Spleen (tissue), 11 donors: ENCODE measurements at regions not wholly inside any gene's neighbourhood (a gene's known extent, or its start where the extent isn't known, plus 50 kb on each side); places are given as distances from the start of the nearest gene placed in this dataset.

Source experiments
- DNase-seq: peaks from one replicate; pipeline ENCODE4 v3.0.0-alpha.2; 2020
- H3K27ac ChIP-seq, 8 donors: fragments of 200-600 bp; sonication (generic) in 7 of 8; 1 replicate in 4 of 8; 2 replicates in 4 of 8; pipeline versions ENCODE4 v1.5.0 to v1.8.0; 2016 to 2021; ENCODE audit warnings: inconsistent platforms in 4 of 8, mild to moderate bottlenecking in 4 of 8, moderate library complexity in 1 of 8
- H3K27me3 ChIP-seq, 7 donors: fragments of 200-600 bp; sonication (generic) in 6 of 7; replicated peaks in 1 of 7; 1 replicate in 4 of 7; 2 replicates in 3 of 7; pipeline versions ENCODE4 v1.5.0 to v1.8.0; 2016 to 2021; ENCODE audit warnings: inconsistent platforms in 3 of 7, mild to moderate bottlenecking in 1 of 7
- H3K36me3 ChIP-seq, 6 donors: fragments of 200-600 bp; sonication (generic) in 5 of 6; 1 replicate in 4 of 6; 2 replicates in 2 of 6; pipeline versions ENCODE4 v1.5.0 to v1.8.0; 2016 to 2021; ENCODE audit warnings: inconsistent platforms in 2 of 6
- H3K4me1 ChIP-seq, 6 donors: fragments of 200-600 bp; sonication (generic) in 5 of 6; 1 replicate in 3 of 6; 2 replicates in 3 of 6; pipeline versions ENCODE4 v1.5.0 to v1.8.0; 2016 to 2021; ENCODE audit warnings: inconsistent platforms in 3 of 6
- H3K4me3 ChIP-seq, 8 donors: fragments of 200-600 bp; sonication (generic) in 7 of 8; 1 replicate in 4 of 8; 2 replicates in 4 of 8; pipeline versions ENCODE4 v1.5.0 to v1.8.0; 2016 to 2021; ENCODE audit warnings: inconsistent platforms in 4 of 8, mild to moderate bottlenecking in 4 of 8, moderate library complexity in 2 of 8
- H3K9me3 ChIP-seq, 8 donors: fragments of 200-600 bp; sonication (generic) in 7 of 8; 1 replicate in 4 of 8; 2 replicates in 4 of 8; pipeline versions ENCODE4 v1.5.0 to v1.8.0; 2016 to 2021; ENCODE audit warnings: inconsistent platforms in 4 of 8
- CTCF ChIP-seq, 11 experiments: fragments of 200-600 bp in 7 of 11; fragments of 450-650 bp in 4 of 11; sonication (generic) in 4 of 11; IDR thresholded peaks in 8 of 11; conservative IDR thresholded peaks in 3 of 11; 1 replicate in 7 of 11; 2 replicates in 4 of 11; pipeline versions ENCODE4 v1.4.0 to v1.8.0; 2016 to 2021; ENCODE audit warnings: antibody characterized with exemption in 11 of 11, inconsistent platforms in 4 of 11, mild to moderate bottlenecking in 1 of 11
- POLR2A ChIP-seq, 3 donors: fragments of 450-650 bp; IDR thresholded peaks; one replicate each; pipeline ENCODE4 v1.5.1; 2017; ENCODE audit warnings: antibody characterized with exemption in 3 of 3, mild to moderate bottlenecking in 1 of 3
- POLR2AphosphoS5 ChIP-seq, 3 donors: sonication (generic); formaldehyde crosslinking; IDR thresholded peaks; one replicate each; pipeline ENCODE4 v1.5.1; 2017; ENCODE audit warnings: antibody characterized with exemption in 3 of 3
- WGBS, 5 donors: extraction: QIAGEN DNeasy Blood & Tissue Kit in 3 of 5; methylation state at CpG; one replicate each; pipeline versions ENCODE4 v1.1.5 to v1.1.7; 2013 to 2018; 5-methylcytosine and 5-hydroxymethylcytosine counted together
- intact Hi-C: fragments of 100-400 bp; cut with DNase I; formaldehyde crosslinking; loops from one replicate; pipeline ENCODE4 v1.15.0; 2023; ENCODE audit warnings: low total_unique reads
- donor health status: healthy with polysubstance abuse.
- donor health status: DM: no; HTN: no; CAD: no; lungs with moderate emphysema.
- donor health status: DM: no; HTN: no; CAD: no.
- donor health status: Bipolar disorder and iron deficiency.
- donor health status: healthy.
- donor health status: DM: no; HTN: no; CAD: no.
- donor health status: DM: yes; HTN: yes; CAD: no.

- TF ChIP-seq POLR2A (IDR thresholded peaks at IDR 0.05) (no peak), POLR2AphosphoS5 (IDR thresholded peaks at IDR 0.05) (no peak), CTCF (IDR thresholded peaks at IDR 0.05 in 8 of 11, conservative IDR thresholded peaks at IDR 0.05 in 3 of 11) (no peak)
- H3K9me3 ChIP-seq = no peaks in the 10 kb centered on the region
- intact Hi-C loops = no loop called here
- no peak overlapping the region for H3K4me3 ChIP-seq
- no peak overlapping the region for H3K27ac ChIP-seq
- WGBS, 5 donors = 43 to 57% (median 54%) methylated on average over 5 of the region's 5 CpGs
- peaks cover 0 to 4% (median 0%) of the 10 kb centered on the region in 7 donors for H3K27me3 ChIP-seq
- H3K36me3 ChIP-seq = no peaks in the 10 kb centered on the region
- no peaks in the 10 kb centered on the region for H3K4me1 ChIP-seq
- DNase-seq = no peak
Measured at GRCh38 chr6:98641949-98642719, 192.2 kb upstream of the POU3F2 start.

GRCh38 chr6:98644063-98644462 is 190.3 kb upstream of the POU3F2 start:
- no peak overlapping the region for H3K4me3 ChIP-seq
- DNase-seq = no peak
- H3K4me1 ChIP-seq = no peaks in the 10 kb centered on the region
- H3K9me3 ChIP-seq = no peaks in the 10 kb centered on the region
- TF ChIP-seq POLR2AphosphoS5 (IDR thresholded peaks at IDR 0.05) (no peak), POLR2A (IDR thresholded peaks at IDR 0.05) (no peak), CTCF (IDR thresholded peaks at IDR 0.05 in 8 of 11, conservative IDR thresholded peaks at IDR 0.05 in 3 of 11) (no peak)
- WGBS, 5 donors = 61 to 70% (median 68%) methylated on average over 5 of the region's 5 CpGs
- H3K27me3 ChIP-seq = no peaks in the 10 kb centered on the region
- H3K27ac ChIP-seq = no peak overlapping the region
- no peaks in the 10 kb centered on the region for H3K36me3 ChIP-seq
- intact Hi-C loops = no loop called here

DNA sequence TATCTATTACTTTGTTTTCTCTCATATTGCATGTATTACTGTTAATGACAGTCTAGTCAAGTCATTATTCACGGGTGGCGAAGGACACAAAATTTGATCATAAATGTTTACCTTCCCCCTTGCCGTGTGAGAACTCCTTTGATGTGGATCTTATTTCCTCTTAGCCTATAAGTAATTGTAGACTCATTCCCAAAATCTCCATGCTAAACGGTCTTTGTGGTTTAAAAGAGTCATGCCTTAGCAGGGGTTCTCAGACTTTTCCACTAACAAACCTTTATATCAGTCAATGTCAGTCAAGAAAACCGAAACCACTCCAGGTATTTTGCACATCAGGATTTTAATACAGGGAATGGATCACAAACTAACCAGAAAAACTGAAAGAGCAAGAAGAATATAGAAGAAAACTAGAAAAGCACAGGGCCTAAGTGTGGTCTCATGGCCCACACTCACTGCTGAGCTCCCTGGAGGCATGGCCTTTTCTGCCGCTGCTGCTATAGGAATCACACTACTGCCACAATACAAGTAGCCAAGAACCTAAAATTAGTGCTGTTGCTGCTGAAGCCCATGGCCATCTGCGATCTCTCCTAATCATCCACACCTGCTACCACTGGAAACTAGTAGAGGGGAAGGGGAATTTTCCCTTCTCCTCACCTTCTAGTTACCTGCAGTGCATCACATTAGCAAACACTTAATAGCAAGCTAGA is 186.0 kb upstream of the POU3F2 start:
- Histone ChIP-seq H3K4me1 (no peaks in the 10 kb centered on the region), H3K36me3 (no peaks in the 10 kb centered on the region), H3K9me3 (no peaks in the 10 kb centered on the region), H3K4me3 (no peak overlapping the region), H3K27ac (no peak overlapping the region), H3K27me3 (no peaks in the 10 kb centered on the region)
- TF ChIP-seq POLR2A (IDR thresholded peaks at IDR 0.05) (no peak), CTCF (IDR thresholded peaks at IDR 0.05 in 8 of 11, conservative IDR thresholded peaks at IDR 0.05 in 3 of 11) (no peak), POLR2AphosphoS5 (IDR thresholded peaks at IDR 0.05) (no peak)
- WGBS, 5 donors = 74 to 79% (median 77%) methylated on average over 7 of the region's 7 CpGs
- DNase-seq = no peak
- intact Hi-C loops = no loop called here

DNA sequence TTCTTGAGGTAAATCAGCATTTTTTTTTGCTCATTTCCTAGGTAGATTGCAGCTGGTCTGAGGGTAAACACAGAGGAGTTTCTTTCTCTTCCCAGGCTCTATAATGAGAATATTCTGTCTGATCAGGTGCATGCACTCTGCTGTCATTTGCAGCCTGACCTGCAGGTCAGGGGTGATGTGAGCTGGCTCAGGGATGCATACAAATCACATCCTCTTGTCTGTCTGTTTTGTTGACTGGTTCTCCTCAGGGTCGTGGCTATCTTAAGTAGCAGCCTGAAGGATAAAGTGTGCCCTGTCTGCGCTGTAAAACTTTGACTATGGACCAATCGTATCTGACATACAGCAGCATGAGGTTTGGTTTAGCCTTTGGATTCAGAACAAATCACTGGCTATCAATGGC is 183.4 kb upstream of the POU3F2 start:
- 33 to 42% (median 41%) methylated on average over 3 of the region's 3 CpGs for WGBS, 5 donors
- Histone ChIP-seq H3K27ac (no peak overlapping the region), H3K9me3 (no peaks in the 10 kb centered on the region), H3K4me1 (no peaks in the 10 kb centered on the region), H3K4me3 (no peak overlapping the region), H3K27me3 (no peaks in the 10 kb centered on the region), H3K36me3 (no peaks in the 10 kb centered on the region)
- no peak for TF ChIP-seq CTCF (IDR thresholded peaks at IDR 0.05 in 8 of 11, conservative IDR thresholded peaks at IDR 0.05 in 3 of 11)
- intact Hi-C loops = no loop called here
- DNase-seq = no peak
